ENCODE measurements at regions not wholly inside any gene's neighbourhood (a gene's known extent, or its start where the extent isn't known, plus 50 kb on each side); places are given as distances from the start of the nearest gene placed in this dataset.

DNA sequence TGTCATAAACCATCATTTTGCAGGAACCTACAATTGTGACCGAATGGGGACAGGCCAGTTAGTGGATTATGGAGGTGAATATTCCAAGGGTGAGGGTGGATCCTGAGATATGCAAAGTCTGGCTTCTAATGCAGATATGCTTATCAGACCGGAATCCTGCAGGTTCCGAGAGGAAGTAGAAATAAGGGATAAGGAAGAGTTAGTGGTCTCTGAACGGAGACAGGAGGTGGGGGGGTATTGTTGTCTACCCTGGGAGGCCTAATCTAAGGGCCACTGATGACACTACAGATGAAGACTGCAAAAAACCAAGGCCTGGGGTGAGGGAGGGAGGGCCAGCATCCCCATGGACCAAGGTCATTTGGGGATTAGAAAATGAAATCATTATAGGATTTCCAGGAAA, 67.7 kb upstream of the GATA6 start:
- DNase-seq (no peak), ATAC-seq (ENCODE audit: low read depth in 2 of 2) (no peak)
- Histone ChIP-seq H3K27me3 (ENCODE audit: control insufficient read depth, insufficient read depth, low read length) (peaks cover 2% of the 10 kb centered on the region), H3K36me3 (ENCODE audit: control insufficient read depth, insufficient read depth, low read length) (no peaks in the 10 kb centered on the region), H3K27ac (ENCODE audit: insufficient read depth, low read length, poor library complexity, severe bottlenecking) (no peak overlapping the region), H3K9me3 (ENCODE audit: control insufficient read depth in 2 of 2, low read length in 2 of 2) (no peaks in the 10 kb centered on the region), H3K4me1 (ENCODE audit: control insufficient read depth, insufficient read depth, low read length, poor library complexity, severe bottlenecking) (no peaks in the 10 kb centered on the region), H3K4me3 (ENCODE audit: low read depth, low read length) (no peak overlapping the region)
- H3K36me3 Mint-ChIP-seq, result no peaks in the 10 kb centered on the region
- H3K27ac Mint-ChIP-seq, result no peak overlapping the region
- H3K4me3 Mint-ChIP-seq, result no peak overlapping the region
- no peaks in the 10 kb centered on the region for H3K4me1 Mint-ChIP-seq
- peaks cover 9% of the 10 kb centered on the region for H3K27me3 Mint-ChIP-seq
- H3K9me3 Mint-ChIP-seq, result peaks cover 0 to 8% (median 2%) of the 10 kb centered on the region in 7 donors

DNA sequence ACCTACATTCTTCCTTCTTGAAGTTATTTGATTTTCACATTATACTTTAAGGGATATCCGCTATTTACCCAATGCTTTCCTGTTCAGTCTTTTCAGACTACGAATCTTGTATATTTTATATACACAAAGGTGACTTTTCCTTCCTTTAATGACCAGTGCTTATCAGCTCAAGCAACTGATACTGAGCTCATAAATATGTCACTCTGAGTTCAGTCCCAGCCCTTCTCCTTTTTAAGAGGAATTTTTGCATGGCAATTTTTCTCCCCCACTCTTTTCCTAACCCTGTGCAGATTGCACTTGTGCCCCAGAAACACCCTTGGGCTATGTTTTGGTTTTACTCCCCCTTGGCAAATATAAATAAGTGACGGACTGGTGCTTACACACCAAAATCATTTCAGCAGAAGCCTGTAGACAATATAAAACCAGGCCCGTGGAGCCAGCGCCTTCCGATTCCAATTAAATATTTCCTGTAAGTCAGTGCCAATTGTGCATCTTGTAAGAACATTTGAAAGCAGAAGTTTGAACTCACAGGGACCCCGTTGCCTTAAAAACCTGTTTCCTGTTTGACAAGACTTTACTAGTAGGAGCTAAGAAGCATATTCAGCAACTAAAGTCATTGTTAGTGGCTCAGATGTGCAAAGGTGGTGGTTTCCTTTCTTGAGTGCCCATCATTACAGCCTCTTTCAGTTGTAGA, 66.3 kb upstream of the GATA6 start:
- peaks cover 8% of the 10 kb centered on the region for H3K27me3 Mint-ChIP-seq

DNA sequence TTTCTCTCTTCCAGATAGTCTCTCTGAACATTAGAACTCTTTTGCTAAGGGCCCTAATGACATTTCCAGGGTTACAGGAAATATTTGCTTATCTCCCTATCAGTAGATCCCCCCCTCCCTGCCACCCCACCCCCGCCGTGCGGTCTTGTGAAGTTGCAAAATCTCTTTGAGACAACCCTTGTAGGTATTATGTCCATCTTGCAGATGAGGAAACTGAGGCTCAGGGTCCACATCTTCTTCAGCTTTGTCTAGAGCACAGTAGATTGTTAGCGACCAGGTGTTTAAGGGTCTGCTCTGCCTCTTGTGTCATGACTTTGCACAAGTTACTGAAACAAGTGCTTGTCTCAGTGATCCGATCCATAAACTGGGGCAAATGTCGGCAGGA, 65.8 kb upstream of the GATA6 start:
- H3K4me3 ChIP-seq (ENCODE audit: low read depth, low read length), result no peak overlapping the region
- no peak overlapping the region for H3K27ac Mint-ChIP-seq
- ATAC-seq (ENCODE audit: low read depth in 2 of 2), result no peak
- no peak overlapping the region for H3K4me3 Mint-ChIP-seq
- H3K27ac ChIP-seq (ENCODE audit: insufficient read depth, low read length, poor library complexity, severe bottlenecking), result no peak overlapping the region
- peaks cover 8% of the 10 kb centered on the region for H3K27me3 Mint-ChIP-seq
- peaks cover 2% of the 10 kb centered on the region for H3K27me3 ChIP-seq (ENCODE audit: control insufficient read depth, insufficient read depth, low read length)
- DNase-seq, result no peak
- no peaks in the 10 kb centered on the region for H3K36me3 ChIP-seq (ENCODE audit: control insufficient read depth, insufficient read depth, low read length)
- no peaks in the 10 kb centered on the region for H3K4me1 Mint-ChIP-seq
- no peaks in the 10 kb centered on the region for H3K4me1 ChIP-seq (ENCODE audit: control insufficient read depth, insufficient read depth, low read length, poor library complexity, severe bottlenecking)
- no peaks in the 10 kb centered on the region for H3K9me3 ChIP-seq (ENCODE audit: control insufficient read depth in 2 of 2, low read length in 2 of 2)
- no peaks in the 10 kb centered on the region for H3K36me3 Mint-ChIP-seq
- H3K9me3 Mint-ChIP-seq, result peaks cover 0 to 5% (median 2%) of the 10 kb centered on the region in 7 donors

More for the DNA sequence above, 66.3 kb upstream of the GATA6 start:
- H3K27ac Mint-ChIP-seq, result no peak overlapping the region
- no peaks in the 10 kb centered on the region for H3K36me3 Mint-ChIP-seq
- no peaks in the 10 kb centered on the region for H3K4me1 Mint-ChIP-seq
- ATAC-seq (ENCODE audit: low read depth in 2 of 2) (no peak), DNase-seq (no peak)
- Histone ChIP-seq H3K27me3 (ENCODE audit: control insufficient read depth, insufficient read depth, low read length) (peaks cover 2% of the 10 kb centered on the region), H3K4me1 (ENCODE audit: control insufficient read depth, insufficient read depth, low read length, poor library complexity, severe bottlenecking) (no peaks in the 10 kb centered on the region), H3K9me3 (ENCODE audit: control insufficient read depth in 2 of 2, low read length in 2 of 2) (no peaks in the 10 kb centered on the region), H3K4me3 (ENCODE audit: low read depth, low read length) (no peak overlapping the region), H3K36me3 (ENCODE audit: control insufficient read depth, insufficient read depth, low read length) (no peaks in the 10 kb centered on the region), H3K27ac (ENCODE audit: insufficient read depth, low read length, poor library complexity, severe bottlenecking) (no peak overlapping the region)
- H3K4me3 Mint-ChIP-seq, result no peak overlapping the region
- peaks cover 0 to 8% (median 2%) of the 10 kb centered on the region in 7 donors for H3K9me3 Mint-ChIP-seq

DNA sequence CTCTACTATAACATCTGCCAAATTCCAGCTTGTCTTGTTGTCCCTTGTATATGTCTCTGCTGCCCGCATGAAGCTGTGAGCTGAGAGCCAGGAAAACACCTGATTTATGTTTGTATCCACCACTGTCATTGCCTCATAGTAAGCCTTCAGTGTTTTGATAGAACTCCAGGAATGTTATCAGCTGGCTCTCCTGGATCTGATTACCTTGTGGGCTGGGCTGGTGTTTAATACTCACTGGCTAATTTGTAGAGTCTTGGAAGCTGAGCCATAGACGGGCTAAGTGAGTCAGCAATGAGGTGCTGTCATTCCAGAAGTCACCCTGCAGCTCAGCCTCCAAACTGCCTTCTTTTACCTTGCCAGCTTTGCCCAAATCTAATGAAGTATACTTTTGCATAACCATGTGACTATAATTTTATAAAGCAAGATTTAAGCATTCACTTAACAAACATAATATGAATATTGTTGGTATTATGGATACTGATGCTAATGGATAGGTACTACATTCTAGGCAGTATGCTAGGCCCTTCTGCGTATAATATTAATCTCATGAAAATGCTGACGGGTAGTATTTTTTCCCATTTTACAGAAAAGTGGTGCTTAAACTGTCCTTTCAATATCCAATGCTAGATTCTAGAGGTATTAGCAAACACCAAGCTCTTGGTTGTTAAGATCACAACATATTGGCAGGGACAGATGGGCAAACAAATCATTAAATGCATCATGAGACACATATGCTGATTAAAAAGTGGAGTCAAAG, 62.7 kb upstream of the GATA6 start:
- Mint-ChIP-seq H3K4me1 (no peaks in the 10 kb centered on the region), H3K9me3 (peaks cover 0 to 3% (median 0%) of the 10 kb centered on the region in 7 donors), H3K27ac (no peak overlapping the region), H3K4me3 (no peak overlapping the region), H3K27me3 (peaks cover 4% of the 10 kb centered on the region), H3K36me3 (no peaks in the 10 kb centered on the region)
- Histone ChIP-seq H3K4me1 (ENCODE audit: control insufficient read depth, insufficient read depth, low read length, poor library complexity, severe bottlenecking) (no peaks in the 10 kb centered on the region), H3K9me3 (ENCODE audit: control insufficient read depth in 2 of 2, low read length in 2 of 2) (no peaks in the 10 kb centered on the region), H3K27ac (ENCODE audit: insufficient read depth, low read length, poor library complexity, severe bottlenecking) (no peak overlapping the region), H3K27me3 (ENCODE audit: control insufficient read depth, insufficient read depth, low read length) (no peaks in the 10 kb centered on the region), H3K36me3 (ENCODE audit: control insufficient read depth, insufficient read depth, low read length) (no peaks in the 10 kb centered on the region), H3K4me3 (ENCODE audit: low read depth, low read length) (no peak overlapping the region)
- DNase-seq, result no peak
- ATAC-seq (ENCODE audit: low read depth in 2 of 2), result no peak

DNA sequence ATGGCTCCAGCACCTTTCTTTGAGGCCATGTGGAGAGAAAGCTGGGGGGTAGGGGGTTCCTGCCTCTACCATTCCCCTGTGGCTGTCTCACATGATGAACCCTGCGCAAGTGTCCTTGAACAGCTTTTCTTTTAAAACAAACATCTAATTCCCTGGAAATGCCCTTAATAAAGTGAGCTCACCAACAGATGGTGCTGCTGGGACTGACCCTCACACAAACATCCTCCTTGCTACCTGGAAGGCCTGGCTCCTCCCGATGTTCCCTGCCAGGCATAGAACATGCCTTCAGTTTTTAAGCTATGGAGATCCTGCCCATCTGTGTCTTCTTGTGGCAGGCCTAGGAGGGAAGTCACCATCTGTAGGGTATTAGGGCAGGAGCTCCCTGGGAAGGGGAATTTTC, 60.7 kb upstream of the GATA6 start:
- no peaks in the 10 kb centered on the region for H3K4me1 Mint-ChIP-seq
- H3K9me3 Mint-ChIP-seq, result peaks cover 0 to 3% (median 0%) of the 10 kb centered on the region in 7 donors
- ATAC-seq (ENCODE audit: low read depth in 2 of 2) (no peak), DNase-seq (no peak)
- Histone ChIP-seq H3K36me3 (ENCODE audit: control insufficient read depth, insufficient read depth, low read length) (no peaks in the 10 kb centered on the region), H3K4me1 (ENCODE audit: control insufficient read depth, insufficient read depth, low read length, poor library complexity, severe bottlenecking) (no peaks in the 10 kb centered on the region), H3K9me3 (ENCODE audit: control insufficient read depth in 2 of 2, low read length in 2 of 2) (no peaks in the 10 kb centered on the region), H3K27ac (ENCODE audit: insufficient read depth, low read length, poor library complexity, severe bottlenecking) (no peak overlapping the region), H3K27me3 (ENCODE audit: control insufficient read depth, insufficient read depth, low read length) (no peaks in the 10 kb centered on the region), H3K4me3 (ENCODE audit: low read depth, low read length) (no peak overlapping the region)
- no peak overlapping the region for H3K4me3 Mint-ChIP-seq
- H3K27ac Mint-ChIP-seq, result no peak overlapping the region
- H3K36me3 Mint-ChIP-seq, result no peaks in the 10 kb centered on the region
- H3K27me3 Mint-ChIP-seq, result peaks cover 4% of the 10 kb centered on the region

DNA sequence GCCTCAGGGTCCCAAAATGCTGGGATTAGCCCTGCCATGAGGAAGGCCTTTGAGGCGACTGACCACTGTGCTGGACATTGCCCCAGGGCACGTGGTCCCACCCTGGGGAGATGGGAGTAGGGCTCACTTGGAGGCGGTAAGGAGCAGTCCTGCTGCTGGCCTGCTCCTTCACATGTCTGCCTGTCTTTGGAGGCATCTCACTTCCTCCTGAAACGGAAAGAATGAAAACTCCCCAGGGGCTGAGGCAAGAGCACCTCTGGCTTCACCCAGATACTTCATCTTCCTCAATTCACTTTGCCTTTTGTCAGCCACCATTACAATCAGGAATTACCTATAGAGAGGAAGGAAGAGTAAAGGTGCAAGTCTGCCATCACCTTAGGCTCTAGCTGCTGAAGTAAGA, 59.9 kb upstream of the GATA6 start:
- no peaks in the 10 kb centered on the region for H3K9me3 ChIP-seq (ENCODE audit: control insufficient read depth in 2 of 2, low read length in 2 of 2)
- Mint-ChIP-seq H3K36me3 (no peaks in the 10 kb centered on the region), H3K4me1 (no peaks in the 10 kb centered on the region), H3K4me3 (no peak overlapping the region), H3K27ac (no peak overlapping the region), H3K27me3 (peaks cover 5% of the 10 kb centered on the region), H3K9me3 (peaks cover 0 to 3% (median 0%) of the 10 kb centered on the region in 7 donors)
- no peak for DNase-seq
- no peaks in the 10 kb centered on the region for H3K4me1 ChIP-seq (ENCODE audit: control insufficient read depth, insufficient read depth, low read length, poor library complexity, severe bottlenecking)
- no peak for ATAC-seq (ENCODE audit: low read depth in 2 of 2)
- no peak overlapping the region for H3K4me3 ChIP-seq (ENCODE audit: low read depth, low read length)
- H3K27ac ChIP-seq (ENCODE audit: insufficient read depth, low read length, poor library complexity, severe bottlenecking), result no peak overlapping the region
- no peaks in the 10 kb centered on the region for H3K36me3 ChIP-seq (ENCODE audit: control insufficient read depth, insufficient read depth, low read length)
- H3K27me3 ChIP-seq (ENCODE audit: control insufficient read depth, insufficient read depth, low read length), result no peaks in the 10 kb centered on the region

DNA sequence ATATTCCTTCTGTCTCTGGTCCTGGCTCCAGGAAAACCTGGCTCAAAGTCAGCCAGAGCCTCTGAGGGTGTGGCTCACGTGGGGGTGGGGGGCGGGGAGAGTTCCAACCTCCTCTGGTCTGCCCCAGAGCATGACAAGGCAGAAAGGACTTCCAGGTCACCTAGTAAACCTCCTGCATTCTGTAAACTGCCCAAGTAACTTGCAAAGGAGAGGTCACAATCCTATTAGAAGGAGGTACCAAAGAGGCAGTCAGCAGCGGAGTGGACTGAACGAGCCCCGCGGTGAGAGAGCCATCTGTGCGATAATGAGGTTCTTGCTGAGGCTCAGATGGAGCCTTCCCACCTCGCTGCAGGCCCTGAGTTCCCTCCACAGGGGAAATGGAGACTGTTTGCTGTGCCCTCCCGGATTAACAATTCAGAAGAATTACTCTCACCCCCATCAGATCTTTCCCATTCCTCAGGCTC, 58.9 kb upstream of the GATA6 start:
- Histone ChIP-seq H3K4me1 (ENCODE audit: control insufficient read depth, insufficient read depth, low read length, poor library complexity, severe bottlenecking) (no peaks in the 10 kb centered on the region), H3K4me3 (ENCODE audit: low read depth, low read length) (no peak overlapping the region), H3K36me3 (ENCODE audit: control insufficient read depth, insufficient read depth, low read length) (no peaks in the 10 kb centered on the region), H3K27me3 (ENCODE audit: control insufficient read depth, insufficient read depth, low read length) (no peaks in the 10 kb centered on the region), H3K9me3 (ENCODE audit: control insufficient read depth in 2 of 2, low read length in 2 of 2) (no peaks in the 10 kb centered on the region), H3K27ac (ENCODE audit: insufficient read depth, low read length, poor library complexity, severe bottlenecking) (no peak overlapping the region)
- no peaks in the 10 kb centered on the region for H3K4me1 Mint-ChIP-seq
- peaks cover 0 to 3% (median 0%) of the 10 kb centered on the region in 7 donors for H3K9me3 Mint-ChIP-seq
- no peak overlapping the region for H3K4me3 Mint-ChIP-seq
- DNase-seq, result no peak
- no peak overlapping the region for H3K27ac Mint-ChIP-seq
- peaks cover 9% of the 10 kb centered on the region for H3K27me3 Mint-ChIP-seq
- no peaks in the 10 kb centered on the region for H3K36me3 Mint-ChIP-seq
- ATAC-seq (ENCODE audit: low read depth in 2 of 2), result no peak

DNA sequence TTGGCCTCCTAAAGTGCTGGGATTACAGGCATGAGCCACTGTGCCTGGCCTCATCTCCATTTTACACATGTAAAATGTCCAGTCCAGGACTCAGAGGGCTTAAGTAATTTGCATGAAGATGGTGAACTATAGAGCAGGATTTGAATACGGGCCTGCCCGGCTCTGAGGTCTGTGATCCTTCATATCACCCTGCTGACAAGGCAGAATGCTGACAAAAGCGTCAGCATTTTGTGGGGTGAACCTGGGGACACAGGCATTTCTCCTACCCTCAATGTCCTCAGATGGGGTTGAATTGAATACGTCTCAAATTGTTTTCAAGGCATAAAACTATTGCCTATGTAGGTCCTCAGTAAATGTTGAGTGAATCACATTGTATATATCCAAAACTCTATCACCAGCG, 57.2 kb upstream of the GATA6 start:
- Mint-ChIP-seq H3K27me3 (peaks cover 7% of the 10 kb centered on the region), H3K36me3 (no peaks in the 10 kb centered on the region), H3K27ac (no peak overlapping the region), H3K4me3 (no peak overlapping the region), H3K4me1 (no peaks in the 10 kb centered on the region), H3K9me3 (no peaks in the 10 kb centered on the region)
- Histone ChIP-seq H3K4me1 (ENCODE audit: control insufficient read depth, insufficient read depth, low read length, poor library complexity, severe bottlenecking) (no peaks in the 10 kb centered on the region), H3K9me3 (ENCODE audit: control insufficient read depth in 2 of 2, low read length in 2 of 2) (no peaks in the 10 kb centered on the region), H3K27me3 (ENCODE audit: control insufficient read depth, insufficient read depth, low read length) (no peaks in the 10 kb centered on the region), H3K27ac (ENCODE audit: insufficient read depth, low read length, poor library complexity, severe bottlenecking) (no peak overlapping the region), H3K4me3 (ENCODE audit: low read depth, low read length) (no peak overlapping the region), H3K36me3 (ENCODE audit: control insufficient read depth, insufficient read depth, low read length) (no peaks in the 10 kb centered on the region)
- ATAC-seq (ENCODE audit: low read depth in 2 of 2), result no peak
- DNase-seq, result no peak
